K562 (cell line): ENCODE measurements at regions not wholly inside any gene's neighbourhood (a gene's known extent, or its start where the extent isn't known, plus 50 kb on each side); places are given as distances from the start of the nearest gene placed in this dataset.

Experiments
- ATAC-seq: fragments of 200-7000 bp; cut with Tn5 transposase; 3 replicates; pipeline ENCODE4 v1.9.1; 2020; ENCODE audit warnings: moderate library complexity
- BruUV-seq: library from RNA; stranded (reverse); fragments of 400-500 nt; replicated peaks from 2 replicates; lab custom pipeline; 2021; lab: Mats Ljungman, UMichigan
- CTCF ChIA-PET: fragments of 300-600 bp; formaldehyde crosslinking; extraction: SDS; loops from one replicate; lab custom pipeline; 2021; ENCODE audit warnings: low intra/inter-chr PET ratio; lab: Yijun Ruan, JAX
- POLR2A ChIA-PET: fragments of 300-600, 350-650 bp; sonication (Branson Sonifier 250); formaldehyde crosslinking; extraction: SDS; loops from one replicate; lab custom pipeline; 2021; ENCODE audit warnings: antibody characterized with exemption, inconsistent platforms; lab: Yijun Ruan, JAX
- DNase-seq, 4 experiments: peaks; one replicate each; pipeline versions ENCODE4 v3.0.0 to v3.0.0-alpha.2; 2011 to 2018; ENCODE audit warnings: low spot score in 3 of 4, mixed read lengths in 3 of 4; ENCODE audit errors: extremely low read depth in 1 of 4
- FAIRE-seq: peaks from 2 replicates; lab custom pipeline; 2011; peaks lifted over from hg19 to GRCh38; lab: Jason Lieb, UNC
- H2AFZ ChIP-seq: 2 replicates; pipeline ENCODE4 v1.6.0; 2011; ENCODE audit warnings: low read depth, low read length, control low read depth, inconsistent platforms
- H3K27ac ChIP-seq: fragments of 200-600 bp; 3 replicates; pipeline ENCODE4 v1.8.0; 2011; ENCODE audit warnings: low read depth, mild to moderate bottlenecking, control low read depth, inconsistent platforms, low read length, moderate library complexity, mixed read lengths; ENCODE audit errors: extremely low read depth
- H3K27me3 ChIP-seq, 2 experiments: fragments of 300-600 bp in 1 of 2; 2 replicates in 1 of 2; 3 replicates in 1 of 2; pipeline versions ENCODE4 v1.6.0 to v1.8.0; 2011; ENCODE audit warnings: inconsistent platforms in 2 of 2, low read length in 2 of 2, mild to moderate bottlenecking in 1 of 2, mixed read lengths in 1 of 2, moderate library complexity in 1 of 2; ENCODE audit not compliant: control insufficient read depth in 2 of 2, insufficient read depth in 2 of 2
- H3K36me3 ChIP-seq: fragments of 300-600 bp; 3 replicates; pipeline ENCODE4 v1.8.0; 2011; ENCODE audit warnings: mild to moderate bottlenecking, low read length, inconsistent platforms; ENCODE audit not compliant: control insufficient read depth, insufficient read depth
- H3K4me1 ChIP-seq, 2 experiments: fragments of 200-600 bp in 1 of 2; replicated peaks in 1 of 2; 2 replicates in 1 of 2; 3 replicates in 1 of 2; pipeline versions ENCODE4 v1.5.1 to v1.8.0; 2011; ENCODE audit warnings: inconsistent platforms in 2 of 2, low read length in 2 of 2, mild to moderate bottlenecking in 1 of 2, mixed read lengths in 1 of 2, moderate library complexity in 1 of 2; ENCODE audit not compliant: control insufficient read depth in 2 of 2, insufficient read depth in 2 of 2
- H3K4me2 ChIP-seq: 2 replicates; pipeline ENCODE4 v1.6.1; 2011; ENCODE audit warnings: low read length, control low read depth, inconsistent platforms, mixed read lengths; ENCODE audit not compliant: insufficient read depth
- H3K4me3 ChIP-seq: fragments of 200-600 bp; sonication (generic), shearing (Covaris generic); 2 replicates; pipeline ENCODE4 v1.5.1; 2016; ENCODE audit warnings: control low read depth, inconsistent platforms
- H3K79me2 ChIP-seq: fragments of 200-600 bp; 3 replicates; pipeline ENCODE4 v1.8.0; 2011; ENCODE audit warnings: low read length, inconsistent platforms; ENCODE audit not compliant: control insufficient read depth, insufficient read depth
- H3K9ac ChIP-seq, 2 experiments: 2 replicates each; pipeline versions ENCODE4 v1.6.0 to v1.6.1; 2011; ENCODE audit warnings: low read depth in 2 of 2, low read length in 2 of 2, control low read depth in 1 of 2, inconsistent platforms in 1 of 2, mild to moderate bottlenecking in 1 of 2, mixed read lengths in 1 of 2; ENCODE audit not compliant: insufficient read depth in 1 of 2
- H3K9me1 ChIP-seq: one replicate; pipeline ENCODE4 v1.6.0; 2011; ENCODE audit warnings: inconsistent platforms, mild to moderate bottlenecking, low read length, moderate library complexity; ENCODE audit not compliant: control insufficient read depth, insufficient read depth
- H3K9me3 ChIP-seq: replicated peaks from 2 replicates; pipeline ENCODE4 v1.5.1; 2011; ENCODE audit warnings: low read depth, low read length, inconsistent platforms; ENCODE audit not compliant: control insufficient read depth, insufficient read depth
- H4K20me1 ChIP-seq: replicated peaks from 2 replicates; pipeline ENCODE4 v1.6.1; 2011; ENCODE audit warnings: low read length, inconsistent platforms, mixed read lengths; ENCODE audit not compliant: control insufficient read depth, insufficient read depth
- ARID3A ChIP-seq: IDR thresholded peaks from 2 replicates; pipeline ENCODE4 v1.6.1; 2012; ENCODE audit warnings: low read depth, low read length, improper control_type of control experiment, borderline replicate concordance
- ELF2 ChIP-seq: fragments of 250-450 bp; sonication (Bioruptor Pico); IDR thresholded peaks from 2 replicates; pipeline ENCODE4 v1.5.0; 2021; ENCODE audit warnings: mild to moderate bottlenecking
- HDAC8 ChIP-seq: fragments of 450-650 bp; IDR thresholded peaks from 2 replicates; pipeline ENCODE4 v1.6.1; 2016; ENCODE audit warnings: mild to moderate bottlenecking, missing genetic modification characterization, moderate library complexity, missing compliant biosample characterization
- ILK ChIP-seq: fragments of 450-650 bp; IDR thresholded peaks from 2 replicates; pipeline ENCODE4 v1.6.1; 2016; ENCODE audit warnings: missing genetic modification characterization, low read depth, mild to moderate bottlenecking, missing compliant biosample characterization, moderate library complexity, borderline replicate concordance
- IRF9 ChIP-seq: fragments of 450-650 bp; IDR thresholded peaks from 2 replicates; pipeline ENCODE4 v1.6.1; 2016; ENCODE audit warnings: missing biosample characterization, missing genetic modification characterization
- L3MBTL2 ChIP-seq: fragments of 450-650 bp; IDR thresholded peaks from 2 replicates; pipeline ENCODE4 v1.6.1; 2016; ENCODE audit warnings: mild to moderate bottlenecking, moderate library complexity
- RBM14 ChIP-seq: fragments of 200-400 bp; formaldehyde crosslinking; IDR thresholded peaks from 2 replicates; pipeline ENCODE4 v1.6.1; 2018; ENCODE audit warnings: low read depth, mild to moderate bottlenecking, low read length, moderate library complexity, borderline replicate concordance; ENCODE audit not compliant: insufficient read depth
- RNF219 ChIP-seq: fragments of 250-450 bp; sonication (Bioruptor Pico); IDR thresholded peaks from 2 replicates; pipeline ENCODE4 v1.5.0; 2022; ENCODE audit warnings: mild to moderate bottlenecking
- SREBF2 ChIP-seq: sonication (generic); formaldehyde crosslinking; IDR thresholded peaks from 2 replicates; pipeline ENCODE4 v1.4.0; 2020; ENCODE audit warnings: mild to moderate bottlenecking, missing genetic modification reagents
- XRCC3 ChIP-seq: fragments of 450-650 bp; IDR thresholded peaks from 2 replicates; pipeline ENCODE4 v1.6.1; 2017; ENCODE audit warnings: mild to moderate bottlenecking, moderate library complexity
- ZNF232 ChIP-seq: sonication (generic); formaldehyde crosslinking; IDR thresholded peaks from 2 replicates; pipeline ENCODE4 v1.8.0; 2022; ENCODE audit warnings: mild to moderate bottlenecking, missing genetic modification reagents
- ZNF639 ChIP-seq, 2 experiments: fragments of 200-800 bp in 1 of 2; sonication (Bioruptor generic) in 1 of 2; sonication (generic) in 1 of 2; formaldehyde crosslinking in 1 of 2; IDR thresholded peaks in 1 of 2; conservative IDR thresholded peaks in 1 of 2; 2 replicates each; pipeline versions ENCODE4 v1.5.0 to v1.6.1; 2016 to 2020; ENCODE audit warnings: missing compliant biosample characterization in 1 of 2, missing genetic modification characterization in 1 of 2, missing genetic modification reagents in 1 of 2
- WGBS: fragments of 100-300 bp; shearing (Covaris generic); methylation state at CpG from one replicate; pipeline ENCODE4 v1.1.6; 2016; ENCODE audit warnings: low coverage, mixed read lengths; ENCODE audit not compliant: insufficient coverage; ENCODE audit errors: missing lambda C conversion rate; 5-methylcytosine and 5-hydroxymethylcytosine counted together
- in situ Hi-C: fragments of 300-500 bp; cut with MboI; formaldehyde crosslinking; loops from 4 replicates; pipeline ENCODE4 v1.15.0; 2018; ENCODE audit warnings: inconsistent platforms, mixed read lengths
- intact Hi-C: fragments of 100-400 bp; cut with micrococcal nuclease; formaldehyde crosslinking; loops from 2 replicates; pipeline ENCODE4 v1.14.2; 2022

- ChIA-PET POLR2A (interaction anchor here (0.6 kb wide), 1 partner anchor 320 kb away, joined by 3 read pairs; no protein-coding TSS in a partner anchor), CTCF (interaction anchor here (0.8 to 3.4 kb wide), 2 partner anchors 33 to 115 kb away, joined by 4 to 14 read pairs; no protein-coding TSS in a partner anchor)
- H3K4me1 ChIP-seq: no peaks in the 10 kb centered on the region
- in situ Hi-C loops (loop anchor here (10.0 kb wide), 1 partner anchor 114 kb away; no protein-coding TSS in a partner anchor), intact Hi-C loops (loop anchor here (1.0 kb wide), 1 partner anchor 116 kb away; no protein-coding TSS in a partner anchor)
- peak overlapping the region; percentile 28 for H3K4me2 ChIP-seq
- no peak overlapping the region for H3K27ac ChIP-seq
- no TSS peak for BruUV-seq
- H3K4me3 ChIP-seq: no peak overlapping the region
- no peaks in the 10 kb centered on the region for H3K9me1 ChIP-seq
- H3K27me3 ChIP-seq: no peaks in the 10 kb centered on the region
- H3K36me3 ChIP-seq: no peaks in the 10 kb centered on the region
- 8% methylated on average over 16 of the region's 16 CpGs for WGBS
- ATAC-seq: peak; percentile 98
- H3K9me3 ChIP-seq: no peaks in the 10 kb centered on the region
- DNase-seq: peak; percentile 51 to 77 (median 52)
- H3K79me2 ChIP-seq: no peaks in the 10 kb centered on the region
- H4K20me1 ChIP-seq: no peaks in the 10 kb centered on the region
- peak; percentile 91 for FAIRE-seq
- no peak overlapping the region for H3K9ac ChIP-seq
- H2AFZ ChIP-seq: peak overlapping the region; percentile 44; the same call in 1 of the 2 replicates
- TF ChIP-seq RNF219 (CRISPR knock-in tag) (no peak), ARID3A (no peak), HDAC8 (tag) (no peak), IRF9 (tag) (no peak), ELF2 (CRISPR knock-in tag) (no peak), RBM14 (no peak), ZNF639 (CRISPR knock-in tag; conservative IDR thresholded peaks at IDR 0.05 in 1 of 2, IDR thresholded peaks at IDR 0.05 in 1 of 2) (no peak), SREBF2 (CRISPR knock-in tag) (no peak), ZNF232 (no peak), L3MBTL2 (no peak), XRCC3 (no peak), ILK (tag) (no peak)
These were observed 1638.3 kb downstream of the MRPL39 start for GRCh38 chr21:23968722-23969647.
